ENCODE measurements at regions not wholly inside any gene's neighbourhood (a gene's known extent, or its start where the extent isn't known, plus 50 kb on each side); places are given as distances from the start of the nearest gene placed in this dataset.

GRCh38 chr11:38009932-38010331, 1411.9 kb upstream of the RAG2 start:
- TF ChIP-seq SPI1 (IDR thresholded peaks at IDR 0.05; ENCODE audit: borderline replicate concordance, low read depth), result no peak
- no peak for TF ChIP-seq POLR2AphosphoS5 (IDR thresholded peaks at IDR 0.05; ENCODE audit: low read depth)
- TF ChIP-seq CTCF (IDR thresholded peaks at IDR 0.05; ENCODE audit: insufficient read depth, low read length), result no peak
- TF ChIP-seq GABPA (IDR thresholded peaks at IDR 0.05; ENCODE audit: low read depth), result no peak
- TF ChIP-seq, protein P1, sequence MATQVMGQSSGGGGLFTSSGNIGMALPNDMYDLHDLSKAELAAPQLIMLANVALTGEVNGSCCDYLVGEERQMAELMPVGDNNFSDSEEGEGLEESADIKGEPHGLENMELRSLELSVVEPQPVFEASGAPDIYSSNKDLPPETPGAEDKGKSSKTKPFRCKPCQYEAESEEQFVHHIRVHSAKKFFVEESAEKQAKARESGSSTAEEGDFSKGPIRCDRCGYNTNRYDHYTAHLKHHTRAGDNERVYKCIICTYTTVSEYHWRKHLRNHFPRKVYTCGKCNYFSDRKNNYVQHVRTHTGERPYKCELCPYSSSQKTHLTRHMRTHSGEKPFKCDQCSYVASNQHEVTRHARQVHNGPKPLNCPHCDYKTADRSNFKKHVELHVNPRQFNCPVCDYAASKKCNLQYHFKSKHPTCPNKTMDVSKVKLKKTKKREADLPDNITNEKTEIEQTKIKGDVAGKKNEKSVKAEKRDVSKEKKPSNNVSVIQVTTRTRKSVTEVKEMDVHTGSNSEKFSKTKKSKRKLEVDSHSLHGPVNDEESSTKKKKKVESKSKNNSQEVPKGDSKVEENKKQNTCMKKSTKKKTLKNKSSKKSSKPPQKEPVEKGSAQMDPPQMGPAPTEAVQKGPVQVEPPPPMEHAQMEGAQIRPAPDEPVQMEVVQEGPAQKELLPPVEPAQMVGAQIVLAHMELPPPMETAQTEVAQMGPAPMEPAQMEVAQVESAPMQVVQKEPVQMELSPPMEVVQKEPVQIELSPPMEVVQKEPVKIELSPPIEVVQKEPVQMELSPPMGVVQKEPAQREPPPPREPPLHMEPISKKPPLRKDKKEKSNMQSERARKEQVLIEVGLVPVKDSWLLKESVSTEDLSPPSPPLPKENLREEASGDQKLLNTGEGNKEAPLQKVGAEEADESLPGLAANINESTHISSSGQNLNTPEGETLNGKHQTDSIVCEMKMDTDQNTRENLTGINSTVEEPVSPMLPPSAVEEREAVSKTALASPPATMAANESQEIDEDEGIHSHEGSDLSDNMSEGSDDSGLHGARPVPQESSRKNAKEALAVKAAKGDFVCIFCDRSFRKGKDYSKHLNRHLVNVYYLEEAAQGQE (IDR thresholded peaks at IDR 0.05; ENCODE audit: insufficient replicate concordance, low read depth), result no peak
- Histone ChIP-seq H3K27ac (replicated peaks) (no peak overlapping the region), H3K27me3 (ENCODE audit: insufficient read depth, poor library complexity, severe bottlenecking) (no peaks in the 10 kb centered on the region), H3K4me3 (replicated peaks; ENCODE audit: insufficient read depth, low read length) (no peak overlapping the region)
- DNase-seq (ENCODE audit: low read depth in 1 of 2, low spot score in 1 of 2), result no peak

- no peak for DNase-seq (ENCODE audit: low read depth in 1 of 2, low spot score in 1 of 2)
- Histone ChIP-seq H3K4me3 (replicated peaks; ENCODE audit: insufficient read depth, low read length) (no peak overlapping the region), H3K27ac (replicated peaks) (no peak overlapping the region), H3K27me3 (ENCODE audit: insufficient read depth, poor library complexity, severe bottlenecking) (no peaks in the 10 kb centered on the region)
- TF ChIP-seq SPI1 (IDR thresholded peaks at IDR 0.05; ENCODE audit: borderline replicate concordance, low read depth) (no peak), CTCF (IDR thresholded peaks at IDR 0.05; ENCODE audit: insufficient read depth, low read length) (no peak), POLR2AphosphoS5 (IDR thresholded peaks at IDR 0.05; ENCODE audit: low read depth) (no peak), GABPA (IDR thresholded peaks at IDR 0.05; ENCODE audit: low read depth) (no peak)
- TF ChIP-seq, protein P1 (IDR thresholded peaks at IDR 0.05; ENCODE audit: insufficient replicate concordance, low read depth), result no peak
Observed at GRCh38 chr11:38006466-38006865, 1408.4 kb upstream of the RAG2 start.

GRCh38 chr11:38005597-38005996, 1407.6 kb upstream of the RAG2 start:
- DNase-seq (ENCODE audit: low read depth in 1 of 2, low spot score in 1 of 2), result no peak
- TF ChIP-seq SPI1 (IDR thresholded peaks at IDR 0.05; ENCODE audit: borderline replicate concordance, low read depth) (no peak), GABPA (IDR thresholded peaks at IDR 0.05; ENCODE audit: low read depth) (no peak), CTCF (IDR thresholded peaks at IDR 0.05; ENCODE audit: insufficient read depth, low read length) (no peak), POLR2AphosphoS5 (IDR thresholded peaks at IDR 0.05; ENCODE audit: low read depth) (no peak)
- TF ChIP-seq, protein P1 (IDR thresholded peaks at IDR 0.05; ENCODE audit: insufficient replicate concordance, low read depth), result no peak
- Histone ChIP-seq H3K27me3 (ENCODE audit: insufficient read depth, poor library complexity, severe bottlenecking) (no peaks in the 10 kb centered on the region), H3K27ac (replicated peaks) (no peak overlapping the region), H3K4me3 (replicated peaks; ENCODE audit: insufficient read depth, low read length) (no peak overlapping the region)

All from HL-60 (cell line).